Epidermal melanocyte (primary cell): ENCODE measurements at regions not wholly inside any gene's neighbourhood (a gene's known extent, or its start where the extent isn't known, plus 50 kb on each side); places are given as distances from the start of the nearest gene placed in this dataset.
"Not testable (repeated sequence)": the region's sequence is repeated elsewhere in the genome, so short reads cannot be mapped to it uniquely, and the experiment has no call there.

Experiments used
- DNase-seq: peaks from one replicate; pipeline ENCODE4 v3.0.0; 2011; ENCODE audit warnings: low spot score; ENCODE audit not compliant: insufficient read length

DNA sequence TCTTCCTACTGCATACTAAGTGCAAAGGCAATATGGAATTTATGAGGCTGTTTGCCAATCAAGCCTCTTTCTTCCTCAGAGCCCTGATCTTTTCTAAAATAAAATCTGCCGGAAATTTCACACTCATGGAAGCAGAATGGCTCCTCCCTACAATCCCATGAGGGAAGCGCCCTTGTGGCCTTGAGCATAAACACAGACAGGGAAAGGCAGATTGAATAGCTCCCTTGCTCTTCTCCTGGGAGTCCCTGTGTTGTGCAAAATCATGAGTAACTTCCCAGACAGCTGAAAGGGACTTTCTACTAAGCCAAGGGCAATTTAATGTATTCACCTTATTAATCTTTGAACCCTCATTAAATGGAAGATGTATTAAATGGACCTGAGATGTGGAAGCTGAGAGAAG lies 226.1 kb upstream of the PIK3R1 start:
- no peak for DNase-seq

DNA sequence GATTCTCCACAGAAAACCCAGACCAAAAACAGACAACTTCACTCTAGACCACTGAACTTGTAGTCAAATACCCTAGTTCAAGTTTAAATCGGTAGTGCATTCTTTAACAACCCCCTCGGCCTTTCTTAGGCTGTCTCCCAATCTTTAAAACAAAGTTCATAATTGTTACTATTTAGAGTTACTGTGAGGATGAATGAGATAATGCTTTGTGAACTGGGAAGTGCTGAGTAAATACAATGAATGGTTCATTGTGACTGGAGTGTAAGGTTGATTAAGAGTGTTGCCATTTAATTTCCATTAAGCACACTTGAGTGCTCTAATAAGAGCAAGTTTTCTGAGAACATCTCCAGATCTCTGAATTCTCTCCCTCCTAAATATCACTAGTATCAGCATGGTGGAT lies 228.8 kb upstream of the PIK3R1 start:
- peak; percentile 62 for DNase-seq

DNA sequence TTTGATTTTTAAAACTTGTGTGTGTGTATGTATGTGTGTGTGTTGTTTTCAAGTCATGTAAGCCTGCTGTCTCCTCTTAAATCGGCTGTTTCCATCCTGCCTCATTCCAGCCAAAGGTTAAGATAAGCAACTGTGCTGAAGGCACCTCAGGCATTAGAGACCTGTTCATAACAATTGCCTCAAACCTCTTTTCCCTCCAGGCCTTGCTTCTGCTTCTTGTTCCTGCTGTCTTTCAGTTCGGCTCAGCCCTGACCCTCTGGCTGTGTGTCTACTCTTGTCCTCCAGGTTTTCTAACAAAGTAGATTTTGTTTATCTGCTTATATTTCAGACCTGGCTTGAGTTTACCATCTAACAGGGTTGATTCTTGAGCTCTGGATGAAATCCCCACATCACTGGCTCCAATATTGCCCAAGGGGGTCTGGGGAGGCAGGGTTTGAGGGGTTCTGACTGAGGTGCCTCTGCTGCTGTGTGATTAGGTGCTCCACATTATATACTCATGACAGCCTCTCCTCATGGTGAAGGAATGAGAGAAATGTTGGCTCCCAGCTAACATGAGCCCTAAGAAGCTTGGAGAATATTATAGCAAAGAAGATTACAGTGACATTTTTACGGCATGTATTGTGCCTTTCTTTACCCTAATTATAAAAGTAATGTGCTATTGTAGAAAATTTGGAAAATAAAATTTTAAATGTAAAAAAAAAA lies 229.7 kb upstream of the PIK3R1 start:
- no peak for DNase-seq

DNA sequence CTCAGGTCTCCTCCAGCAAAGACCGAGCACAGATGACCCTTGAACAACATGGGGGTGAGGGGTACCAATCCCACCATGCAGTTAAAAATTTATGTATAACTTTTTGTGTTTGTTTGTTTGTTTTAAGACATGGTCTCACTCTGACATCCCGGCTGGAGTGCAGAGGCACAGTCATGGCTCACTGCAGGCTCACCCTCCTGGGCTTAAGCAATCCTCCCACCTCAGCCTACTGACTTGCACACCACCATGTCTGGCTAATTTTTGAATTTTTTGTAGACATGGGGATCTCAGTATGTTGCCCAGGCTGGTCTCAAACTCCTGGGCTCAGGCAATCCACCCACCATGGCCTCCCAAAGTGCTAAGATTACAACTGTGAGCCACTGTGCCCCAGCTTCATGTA lies 231.0 kb upstream of the PIK3R1 start:
- no peak for DNase-seq

DNA sequence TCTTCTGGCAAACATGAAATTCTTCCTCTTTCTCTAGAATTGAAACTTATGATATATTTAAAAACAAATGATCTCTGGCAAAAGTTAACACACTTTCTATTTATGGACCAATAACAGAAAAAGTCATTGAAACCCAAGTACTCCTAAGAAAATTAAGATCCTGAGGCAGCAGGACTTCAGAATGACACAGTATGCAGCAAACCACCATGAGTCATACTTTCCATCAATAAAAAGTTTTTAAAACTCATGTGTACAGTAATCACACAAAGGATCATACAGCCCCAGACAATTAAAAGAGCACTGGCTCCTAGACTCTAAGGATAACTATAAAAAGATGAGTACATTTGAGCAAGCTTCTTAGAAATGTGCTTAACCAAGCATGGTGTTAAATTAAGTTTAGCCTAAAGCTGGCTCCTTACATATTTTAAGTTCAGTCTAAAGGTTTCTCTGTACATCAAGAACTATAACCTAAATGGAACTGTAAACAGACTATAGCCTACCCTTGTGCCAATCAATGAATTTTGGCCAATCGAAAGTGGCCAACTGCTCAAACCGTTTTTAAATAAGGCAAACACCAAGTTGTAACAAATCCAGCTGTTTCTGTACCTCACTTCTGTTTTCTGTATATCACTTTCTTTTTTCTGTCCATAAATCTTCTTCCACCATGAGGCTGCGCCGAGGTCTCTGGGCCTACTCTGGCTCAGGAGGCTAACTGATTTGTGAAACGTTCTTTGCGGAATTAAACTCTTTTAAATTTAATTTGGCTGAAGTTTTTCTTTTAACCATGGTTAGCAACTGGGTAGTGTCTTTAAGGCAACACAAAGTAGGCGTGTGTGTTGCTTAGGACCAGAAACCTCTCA lies 232.1 kb upstream of the PIK3R1 start:
- no peak for DNase-seq

DNA sequence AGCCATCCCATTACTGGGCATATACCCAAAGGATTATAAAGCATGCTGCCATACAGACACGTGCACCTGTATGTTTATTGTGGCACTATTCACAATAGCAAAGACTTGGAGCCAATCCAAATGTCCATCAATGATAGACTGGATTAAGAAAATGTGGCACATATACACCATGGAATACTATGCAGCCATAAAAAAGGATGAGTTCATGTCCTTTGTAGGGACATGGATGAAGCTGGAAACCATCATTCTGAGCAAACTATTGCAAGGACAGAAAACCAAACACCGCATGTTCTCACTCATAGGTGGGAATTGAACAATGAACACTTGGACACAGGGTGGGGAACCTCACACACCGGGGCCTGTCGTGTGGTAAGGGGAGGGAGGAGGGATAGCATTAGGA lies 233.4 kb upstream of the PIK3R1 start:
- not testable (repeated sequence) for DNase-seq

DNA sequence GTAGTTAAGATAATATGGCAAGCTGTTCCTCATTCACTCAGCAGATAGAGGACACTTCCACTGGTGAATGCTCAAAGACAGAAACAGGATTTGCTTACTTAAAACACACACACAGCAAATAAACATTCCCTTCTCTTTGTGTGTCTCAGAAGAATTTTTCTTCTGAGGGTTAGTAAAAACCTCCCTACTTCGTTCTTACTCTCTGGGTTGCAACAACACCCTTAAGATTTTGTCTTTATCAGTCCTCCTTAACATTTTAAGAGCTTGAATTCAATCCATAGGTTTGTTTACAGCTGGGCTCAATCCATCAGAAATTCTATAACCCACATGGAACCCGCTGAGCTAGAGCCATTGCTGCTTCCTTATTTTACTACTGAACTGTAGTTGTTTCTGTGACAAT lies 237.4 kb upstream of the PIK3R1 start:
- no peak for DNase-seq

DNA sequence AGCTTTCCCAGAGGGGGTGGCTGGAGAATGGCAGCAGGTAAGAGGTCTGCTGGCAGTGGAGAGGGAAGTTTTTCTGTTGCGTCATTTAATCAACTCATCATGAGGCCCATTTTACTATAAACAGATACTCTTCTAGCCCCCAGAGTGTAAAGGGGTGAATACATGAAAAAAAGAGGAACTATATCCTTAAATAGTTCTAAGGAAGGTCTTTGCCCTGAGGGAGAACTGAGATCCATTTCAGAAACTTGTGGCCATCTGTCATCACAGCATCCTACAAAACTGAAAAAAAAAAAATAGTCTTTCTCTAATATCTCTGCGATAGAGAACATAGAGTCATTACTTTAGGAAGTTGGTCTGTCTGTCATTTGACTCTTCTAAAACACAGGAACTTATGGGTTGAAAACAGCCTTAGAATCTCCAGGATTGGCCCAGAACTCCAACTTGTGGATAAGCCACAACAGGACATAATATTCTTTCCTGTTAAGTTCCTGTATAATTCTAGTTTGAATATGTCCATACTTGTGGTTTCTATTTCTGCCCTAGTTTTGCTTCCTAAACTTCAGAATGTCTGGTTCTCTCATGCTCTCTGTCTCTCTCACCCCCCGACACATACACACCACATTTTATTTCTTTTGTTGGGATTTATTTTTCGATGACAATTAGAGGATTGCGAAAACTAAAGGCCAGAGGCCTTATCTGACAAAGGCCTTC lies 238.5 kb upstream of the PIK3R1 start:
- DNase-seq, result no peak

DNA sequence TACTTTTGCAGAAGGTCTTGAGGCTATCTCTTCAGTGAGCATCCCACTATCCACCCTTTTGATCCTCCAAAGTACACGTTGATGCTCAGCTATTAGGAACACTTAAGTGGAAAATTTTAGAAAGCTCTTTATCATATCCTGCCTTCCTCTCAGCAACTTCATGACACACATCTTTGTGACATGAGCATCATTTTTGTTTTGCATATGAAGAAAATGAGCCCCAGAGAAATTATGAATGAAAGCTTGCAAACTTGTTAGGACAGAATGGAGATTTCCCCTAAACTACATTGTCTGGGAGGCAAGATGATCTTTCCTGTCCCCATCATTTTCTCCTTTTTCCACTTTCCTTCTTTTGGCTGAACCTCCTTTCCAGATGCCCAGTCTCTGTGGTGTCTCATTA lies 239.4 kb upstream of the PIK3R1 start:
- no peak for DNase-seq

DNA sequence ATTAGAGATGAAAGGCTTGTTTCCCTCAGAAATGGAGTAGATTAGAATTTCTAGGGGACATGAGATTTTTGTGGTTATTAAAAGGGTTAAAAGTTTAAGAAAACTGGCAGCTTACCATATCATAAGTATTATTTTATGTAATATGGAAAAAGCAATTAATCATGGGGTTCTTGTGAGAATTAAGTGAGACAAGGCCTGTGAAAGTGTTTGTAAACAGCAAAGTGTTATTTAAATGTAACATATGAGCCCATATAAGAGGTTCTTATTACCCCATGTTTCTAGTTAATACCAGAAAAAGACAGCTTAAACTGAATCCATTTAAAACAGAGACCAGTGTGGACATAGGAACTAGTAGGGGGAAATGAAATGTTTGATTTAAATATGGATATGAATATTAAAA lies 241.1 kb upstream of the PIK3R1 start:
- no peak for DNase-seq

DNA sequence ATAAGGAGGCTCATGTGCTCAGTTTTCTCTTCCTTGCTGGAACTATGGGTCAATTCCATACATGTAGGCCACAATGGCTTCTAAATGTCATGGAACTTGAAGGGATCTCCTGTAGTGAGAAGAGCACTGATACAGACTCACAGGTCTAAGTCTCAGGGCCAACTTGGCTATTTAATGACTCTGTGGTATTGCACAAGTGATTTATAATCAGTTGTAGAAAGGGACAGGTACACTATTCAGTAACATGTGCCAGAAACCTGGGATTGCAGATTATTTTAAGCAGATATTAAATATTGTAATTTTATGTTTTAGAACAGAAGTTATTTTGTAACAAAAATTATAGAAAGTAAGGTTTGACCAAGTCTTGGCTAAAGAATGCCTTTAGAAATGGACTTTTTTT lies 241.5 kb upstream of the PIK3R1 start:
- DNase-seq, result no peak

DNA sequence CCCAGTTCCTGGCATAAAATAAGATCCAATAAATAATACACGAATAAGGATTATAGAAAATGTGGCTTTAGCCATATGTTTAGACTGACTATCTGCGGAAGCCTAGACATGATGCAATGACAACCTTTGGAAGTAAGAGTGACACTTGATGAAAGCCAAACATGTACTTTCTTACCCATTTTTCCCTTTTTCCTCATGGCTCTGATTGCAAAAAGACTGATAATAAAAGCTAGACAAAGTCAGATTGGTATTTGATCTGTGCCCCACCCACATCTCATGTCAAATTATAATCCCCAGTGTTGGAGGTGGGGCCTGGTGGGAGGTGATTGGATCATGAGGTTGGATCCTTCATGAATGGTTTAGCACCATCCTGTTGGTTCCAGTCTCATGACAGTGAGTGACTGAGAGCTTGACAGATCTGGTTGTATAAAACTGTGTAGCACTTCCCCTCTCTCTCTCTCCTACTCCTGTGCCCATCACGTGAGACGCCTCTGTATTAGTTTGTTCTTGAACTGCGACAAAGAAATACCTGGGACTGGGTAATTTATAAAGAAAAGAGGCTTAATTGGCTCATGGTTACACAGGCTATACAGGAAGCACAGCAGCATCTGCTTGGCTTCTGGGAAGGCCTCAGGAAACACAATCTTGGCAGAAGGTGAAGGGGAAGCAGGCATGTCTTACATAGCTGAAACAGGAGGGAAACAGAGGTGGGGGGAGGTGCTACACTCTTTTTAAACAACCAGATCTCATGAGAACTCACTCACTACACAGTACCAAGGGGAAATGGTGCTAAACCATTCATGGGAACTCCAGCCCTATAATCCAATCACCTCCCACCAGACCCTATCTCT lies 243.4 kb upstream of the PIK3R1 start:
- DNase-seq, result no peak

DNA sequence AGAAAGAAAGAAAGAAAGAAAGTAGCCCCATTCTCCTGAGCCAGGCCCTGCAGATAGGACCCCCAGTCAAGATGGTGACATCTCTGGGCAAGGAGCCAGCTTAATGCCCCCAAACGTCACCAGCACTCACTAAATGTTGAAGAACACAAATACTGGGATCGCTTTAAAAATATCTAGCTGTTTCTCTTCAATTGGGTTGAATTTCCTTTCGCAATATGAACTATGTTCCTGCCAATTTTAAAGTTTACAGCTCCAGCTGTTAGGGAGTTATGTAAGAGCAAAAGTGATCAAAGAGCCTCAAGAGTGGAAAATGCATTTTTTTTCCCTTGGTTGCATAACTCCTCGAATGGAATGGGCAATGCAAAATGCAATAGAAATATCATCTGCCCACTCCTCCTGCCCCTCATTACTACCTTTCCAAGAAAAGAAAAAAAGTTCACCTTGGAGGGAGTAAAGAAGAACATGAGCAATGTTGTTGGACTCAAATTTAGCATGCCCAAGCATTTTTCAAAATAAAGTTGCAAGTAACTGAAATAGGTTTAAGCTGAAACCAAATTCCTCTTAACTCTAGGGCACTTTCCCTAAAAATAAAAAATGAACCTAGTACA lies 244.2 kb upstream of the PIK3R1 start:
- DNase-seq, result peak; percentile 44

DNA sequence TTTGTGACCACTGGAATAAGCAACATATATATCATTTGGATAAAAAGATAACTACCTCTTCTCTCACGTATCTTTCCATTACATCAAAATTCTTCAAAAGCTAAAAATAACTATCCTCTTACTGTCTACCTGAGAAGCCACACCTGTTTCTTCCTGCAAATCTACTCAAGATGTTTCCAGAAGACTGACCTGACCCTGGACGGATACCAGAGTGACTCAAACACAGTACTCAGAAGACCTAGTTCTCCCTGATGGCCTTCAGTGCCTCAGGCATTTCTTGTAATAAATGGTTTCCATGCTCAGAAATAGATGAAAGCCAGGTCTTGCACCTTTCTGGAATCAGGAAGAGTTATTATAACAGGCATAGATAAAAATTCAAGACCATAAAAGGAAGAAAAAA lies 245.9 kb upstream of the PIK3R1 start:
- DNase-seq, result no peak

DNA sequence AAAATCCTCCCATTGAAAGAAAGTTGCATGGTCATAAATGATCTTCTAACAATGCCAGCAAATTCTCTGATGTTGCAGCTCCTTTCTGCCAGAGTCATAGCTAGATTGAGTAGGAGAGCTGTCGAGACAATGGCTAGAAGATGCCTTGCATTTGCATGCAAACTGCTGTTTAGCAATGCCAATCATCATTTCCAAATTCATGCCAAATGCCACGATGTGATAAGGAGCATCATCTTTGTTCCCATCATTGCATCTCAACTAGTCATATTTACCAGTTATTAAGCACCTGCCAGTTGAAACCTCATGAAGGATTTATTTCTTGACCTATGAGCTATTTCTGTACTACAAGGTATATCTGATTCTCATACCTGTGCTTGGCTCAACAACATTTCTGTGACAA lies 246.4 kb upstream of the PIK3R1 start:
- no peak for DNase-seq

DNA sequence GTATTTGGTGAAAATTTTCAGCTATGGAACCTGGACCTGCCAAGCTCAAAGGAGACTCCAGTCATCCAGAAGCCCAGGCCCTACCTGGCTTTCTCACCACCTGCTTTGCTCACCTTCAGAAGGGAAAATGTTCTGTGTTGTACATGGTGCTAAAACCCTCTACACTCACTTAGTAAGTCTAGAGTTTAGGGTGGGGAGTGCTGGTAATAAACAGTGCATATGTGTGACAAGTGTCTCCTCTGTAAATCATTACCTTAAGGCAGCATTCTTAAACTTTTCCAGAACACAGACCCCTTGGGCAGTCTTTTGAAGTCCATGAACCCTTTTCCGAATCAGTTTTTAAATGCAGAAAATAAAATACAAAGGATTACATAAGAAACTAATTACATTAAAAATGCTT lies 248.8 kb upstream of the PIK3R1 start:
- DNase-seq, result no peak

DNA sequence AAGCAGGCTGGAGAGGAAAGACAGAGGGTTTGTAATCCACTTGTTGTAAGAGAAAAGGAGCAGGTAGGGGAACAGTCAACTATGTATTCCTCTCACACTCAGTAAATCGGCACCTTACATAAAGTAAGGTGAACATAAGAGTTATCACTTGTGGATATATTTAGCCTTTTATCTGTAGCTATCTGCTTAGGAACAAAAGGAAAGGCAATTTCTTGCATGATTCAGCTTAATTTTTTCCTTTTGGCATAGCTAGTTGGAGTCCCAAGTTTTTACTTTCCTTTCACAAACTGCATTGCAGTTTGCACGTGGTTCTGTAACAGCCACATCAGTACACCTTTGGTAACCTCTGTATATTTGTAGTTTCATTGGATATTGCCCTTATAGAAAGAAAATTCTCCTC lies 250.9 kb upstream of the PIK3R1 start:
- DNase-seq, result no peak

DNA sequence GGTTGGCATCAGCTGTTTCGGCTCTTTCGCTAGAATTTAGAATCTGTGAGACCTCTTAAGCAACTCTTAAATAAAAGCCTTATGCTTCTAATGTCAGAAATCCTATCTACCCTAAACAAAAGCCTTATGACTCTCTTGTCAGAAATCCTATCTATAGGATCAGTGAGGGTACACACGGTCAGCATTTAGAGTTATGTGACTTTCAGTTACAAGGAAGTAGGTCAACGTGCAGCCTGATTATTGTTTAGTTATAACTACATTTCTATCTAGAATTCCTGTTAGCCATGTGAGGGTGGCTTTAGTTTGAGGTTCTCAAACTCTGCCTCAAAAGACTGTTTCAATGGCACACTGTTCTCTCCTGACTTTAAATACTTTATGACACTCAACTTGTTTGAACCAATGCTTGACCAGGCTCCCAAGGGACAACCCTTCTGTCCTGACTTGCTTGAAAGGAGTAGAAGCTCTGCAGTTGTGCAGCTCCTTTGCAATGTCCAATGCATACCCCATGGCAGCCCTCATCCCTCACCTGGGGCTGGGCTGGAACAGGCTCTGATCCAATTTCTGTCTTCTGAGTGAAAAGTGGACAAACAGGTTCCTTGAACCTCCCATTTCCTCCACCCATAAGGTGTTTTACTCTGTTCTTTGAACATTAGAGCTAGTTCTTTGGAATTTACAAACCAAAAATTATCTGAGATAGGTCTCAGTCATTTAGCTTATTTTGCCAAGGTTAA lies 251.6 kb upstream of the PIK3R1 start:
- no peak for DNase-seq

DNA sequence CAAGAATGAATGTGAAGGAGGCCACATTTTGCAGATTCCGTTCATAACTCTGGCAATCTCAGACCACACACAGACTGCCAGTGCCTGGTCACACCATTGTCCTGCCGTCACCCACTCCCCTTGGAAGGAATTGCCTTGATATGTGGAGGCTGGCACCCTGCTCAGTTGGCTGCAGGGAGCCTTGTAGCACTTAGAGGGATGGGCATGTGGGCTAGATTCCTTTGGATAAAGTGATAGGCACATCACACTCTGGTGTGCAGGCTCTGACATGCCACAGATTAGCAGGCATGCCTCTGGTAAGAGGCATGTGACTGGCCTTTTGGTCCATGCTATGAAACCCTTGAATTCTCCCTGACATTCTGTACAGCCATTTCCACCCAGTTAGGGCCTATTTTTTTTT lies 254.6 kb upstream of the PIK3R1 start:
- no peak for DNase-seq

DNA sequence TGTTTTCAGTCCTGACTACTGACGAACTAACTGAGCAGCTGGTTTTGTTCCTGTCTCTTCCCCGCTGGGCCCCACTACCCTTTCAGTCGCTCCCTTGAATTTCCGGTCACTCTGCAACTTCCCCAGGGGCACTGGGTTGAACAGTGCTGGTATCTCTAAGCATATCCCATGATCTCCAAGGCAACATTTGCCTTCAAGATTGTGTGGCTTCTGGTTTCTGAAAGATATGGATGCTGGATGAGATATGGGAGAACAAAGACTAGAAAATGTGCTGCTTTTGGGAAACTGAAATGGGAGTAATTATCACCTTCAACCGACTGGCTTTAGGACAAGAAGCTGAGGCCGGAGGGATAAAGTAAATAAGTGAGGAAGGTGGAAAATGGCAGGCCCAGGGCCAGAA lies 258.2 kb upstream of the PIK3R1 start:
- DNase-seq, result no peak
